ENCODE measurements at regions not wholly inside any gene's neighbourhood (a gene's known extent, or its start where the extent isn't known, plus 50 kb on each side); places are given as distances from the start of the nearest gene placed in this dataset.
A peak's percentile ranks its signal among the peaks of the same experiment; 100 is the strongest.

GRCh38 chr9:7977586-7977985 is 178.0 kb upstream of the DMAC1 start:
- no peaks in the 10 kb centered on the region for H3K27me3 Mint-ChIP-seq (ENCODE audit: unreplicated experiment)
- H3K27ac Mint-ChIP-seq (ENCODE audit: unreplicated experiment), result no peak overlapping the region
- H3K9me3 Mint-ChIP-seq (ENCODE audit: unreplicated experiment), result no peaks in the 10 kb centered on the region
- no peak for TF ChIP-seq CTCF (IDR thresholded peaks at IDR 0.05; ENCODE audit: partially characterized antibody, unreplicated experiment)
- H3K4me1 Mint-ChIP-seq (ENCODE audit: low read depth, unreplicated experiment), result peaks cover 24% of the 10 kb centered on the region
- H3K4me3 Mint-ChIP-seq (ENCODE audit: unreplicated experiment), result no peak overlapping the region
- DNase-seq, result no peak
- H3K36me3 Mint-ChIP-seq (ENCODE audit: unreplicated experiment), result no peaks in the 10 kb centered on the region

- H3K36me3 Mint-ChIP-seq (ENCODE audit: unreplicated experiment), result no peaks in the 10 kb centered on the region
- H3K4me1 Mint-ChIP-seq (ENCODE audit: low read depth, unreplicated experiment), result peaks cover 24% of the 10 kb centered on the region
- H3K4me3 Mint-ChIP-seq (ENCODE audit: unreplicated experiment), result no peak overlapping the region
- no peaks in the 10 kb centered on the region for H3K27me3 Mint-ChIP-seq (ENCODE audit: unreplicated experiment)
- no peak for DNase-seq
- no peak for TF ChIP-seq CTCF (IDR thresholded peaks at IDR 0.05; ENCODE audit: partially characterized antibody, unreplicated experiment)
- no peak overlapping the region for H3K27ac Mint-ChIP-seq (ENCODE audit: unreplicated experiment)
- no peaks in the 10 kb centered on the region for H3K9me3 Mint-ChIP-seq (ENCODE audit: unreplicated experiment)
These were observed 177.3 kb upstream of the DMAC1 start for GRCh38 chr9:7976856-7977255.

- Mint-ChIP-seq H3K27me3 (ENCODE audit: unreplicated experiment) (no peaks in the 10 kb centered on the region), H3K4me3 (ENCODE audit: unreplicated experiment) (no peak overlapping the region), H3K27ac (ENCODE audit: unreplicated experiment) (no peak overlapping the region), H3K9me3 (ENCODE audit: unreplicated experiment) (no peaks in the 10 kb centered on the region), H3K4me1 (ENCODE audit: low read depth, unreplicated experiment) (peaks cover 18% of the 10 kb centered on the region), H3K36me3 (ENCODE audit: unreplicated experiment) (no peaks in the 10 kb centered on the region)
- no peak for TF ChIP-seq CTCF (IDR thresholded peaks at IDR 0.05; ENCODE audit: partially characterized antibody, unreplicated experiment)
- no peak for DNase-seq
These were observed 176.7 kb upstream of the DMAC1 start for GRCh38 chr9:7976167-7976755.

- Mint-ChIP-seq H3K4me1 (ENCODE audit: low read depth, unreplicated experiment) (peaks cover 10% of the 10 kb centered on the region), H3K9me3 (ENCODE audit: unreplicated experiment) (no peaks in the 10 kb centered on the region), H3K36me3 (ENCODE audit: unreplicated experiment) (no peaks in the 10 kb centered on the region), H3K27ac (ENCODE audit: unreplicated experiment) (no peak overlapping the region), H3K27me3 (ENCODE audit: unreplicated experiment) (no peaks in the 10 kb centered on the region), H3K4me3 (ENCODE audit: unreplicated experiment) (no peak overlapping the region)
- TF ChIP-seq CTCF (IDR thresholded peaks at IDR 0.05; ENCODE audit: partially characterized antibody, unreplicated experiment), result no peak
- DNase-seq, result no peak
These were observed 175.8 kb upstream of the DMAC1 start for GRCh38 chr9:7975336-7975735.

- no peak for DNase-seq
- peaks cover 7% of the 10 kb centered on the region for H3K4me1 Mint-ChIP-seq (ENCODE audit: low read depth, unreplicated experiment)
- TF ChIP-seq CTCF (IDR thresholded peaks at IDR 0.05; ENCODE audit: partially characterized antibody, unreplicated experiment), result no peak
These were observed 174.9 kb upstream of the DMAC1 start for GRCh38 chr9:7974335-7974960.

More at GRCh38 chr9:7974335-7974960, 174.9 kb upstream of the DMAC1 start:
- H3K9me3 Mint-ChIP-seq (ENCODE audit: unreplicated experiment), result no peaks in the 10 kb centered on the region
- no peak overlapping the region for H3K4me3 Mint-ChIP-seq (ENCODE audit: unreplicated experiment)
- no peaks in the 10 kb centered on the region for H3K36me3 Mint-ChIP-seq (ENCODE audit: unreplicated experiment)
- peak overlapping the region; percentile 69 for H3K27ac Mint-ChIP-seq (ENCODE audit: unreplicated experiment)
- H3K27me3 Mint-ChIP-seq (ENCODE audit: unreplicated experiment), result no peaks in the 10 kb centered on the region

Measured in glutamatergic neuron (in vitro differentiated cells).